Esophagus muscularis mucosa (tissue), 4 donors: ENCODE measurements at regions not wholly inside any gene's neighbourhood (a gene's known extent, or its start where the extent isn't known, plus 50 kb on each side); places are given as distances from the start of the nearest gene placed in this dataset.

ENCODE experiments used
- DNase-seq: peaks from one replicate; pipeline ENCODE4 v3.0.0-alpha.2; 2017; ENCODE audit errors: extremely low spot score
- H3K27ac ChIP-seq, 4 donors: fragments of 200-600 bp; sonication (generic); replicated peaks in 1 of 4; 1 replicate in 3 of 4; 2 replicates in 1 of 4; pipeline ENCODE4 v1.5.1; 2016 to 2019; ENCODE audit warnings: mild to moderate bottlenecking in 1 of 4
- H3K27me3 ChIP-seq, 4 donors: fragments of 200-600 bp; sonication (generic); one replicate each; pipeline versions ENCODE4 v1.5.1 to v1.6.0; 2016 to 2019
- H3K36me3 ChIP-seq, 4 donors: fragments of 200-600 bp; sonication (generic); one replicate each; pipeline ENCODE4 v1.5.1; 2016 to 2019
- H3K4me1 ChIP-seq, 4 donors: fragments of 200-600 bp; sonication (generic); one replicate each; pipeline ENCODE4 v1.5.1; 2016 to 2019
- H3K4me3 ChIP-seq, 4 donors: fragments of 200-600 bp; sonication (generic); 1 replicate in 2 of 4; 2 replicates in 2 of 4; pipeline ENCODE4 v1.5.1; 2016 to 2019; ENCODE audit warnings: mild to moderate bottlenecking in 4 of 4, moderate library complexity in 1 of 4
- H3K9me3 ChIP-seq, 4 donors: fragments of 200-600 bp; sonication (generic); 1 replicate in 3 of 4; 2 replicates in 1 of 4; pipeline ENCODE4 v1.5.1; 2016 to 2019
- EP300 ChIP-seq: sonication (generic); formaldehyde crosslinking; IDR thresholded peaks from one replicate; pipeline ENCODE4 v1.6.1; 2017; ENCODE audit warnings: antibody characterized with exemption
- POLR2A ChIP-seq: fragments of 450-650 bp; IDR thresholded peaks from one replicate; pipeline ENCODE4 v1.6.1; 2017; ENCODE audit warnings: antibody characterized with exemption, moderate library complexity, mild to moderate bottlenecking, low read depth
- POLR2AphosphoS5 ChIP-seq, 2 donors: sonication (generic); formaldehyde crosslinking; IDR thresholded peaks; one replicate each; pipeline ENCODE4 v1.6.1; 2017; ENCODE audit warnings: antibody characterized with exemption in 2 of 2
- WGBS: methylation state at CpG from one replicate; pipeline ENCODE4 v1.1.5; 2018; 5-methylcytosine and 5-hydroxymethylcytosine counted together
- intact Hi-C: fragments of 100-400 bp; cut with DNase I; formaldehyde crosslinking; loops from one replicate; pipeline ENCODE4 v1.15.1; 2023
- TF ChIP-seq, protein P1 (sequence below), 3 experiments: fragments of 200-600 bp in 2 of 3; fragments of 450-650 bp in 1 of 3; sonication (generic) in 2 of 3; IDR thresholded peaks; one replicate each; pipeline ENCODE4 v1.5.1; 2017 to 2019; ENCODE audit warnings: antibody characterized with exemption in 3 of 3, mild to moderate bottlenecking in 2 of 3, moderate library complexity in 1 of 3

- intact Hi-C loops = no loop called here
- no peaks in the 10 kb centered on the region for H3K36me3 ChIP-seq
- no peaks in the 10 kb centered on the region for H3K27me3 ChIP-seq
- DNase-seq = no peak
- no peak for TF ChIP-seq EP300
- TF ChIP-seq POLR2AphosphoS5 (IDR thresholded peaks at IDR 0.05) = no peak
- TF ChIP-seq POLR2A = no peak
- TF ChIP-seq, protein P1, sequence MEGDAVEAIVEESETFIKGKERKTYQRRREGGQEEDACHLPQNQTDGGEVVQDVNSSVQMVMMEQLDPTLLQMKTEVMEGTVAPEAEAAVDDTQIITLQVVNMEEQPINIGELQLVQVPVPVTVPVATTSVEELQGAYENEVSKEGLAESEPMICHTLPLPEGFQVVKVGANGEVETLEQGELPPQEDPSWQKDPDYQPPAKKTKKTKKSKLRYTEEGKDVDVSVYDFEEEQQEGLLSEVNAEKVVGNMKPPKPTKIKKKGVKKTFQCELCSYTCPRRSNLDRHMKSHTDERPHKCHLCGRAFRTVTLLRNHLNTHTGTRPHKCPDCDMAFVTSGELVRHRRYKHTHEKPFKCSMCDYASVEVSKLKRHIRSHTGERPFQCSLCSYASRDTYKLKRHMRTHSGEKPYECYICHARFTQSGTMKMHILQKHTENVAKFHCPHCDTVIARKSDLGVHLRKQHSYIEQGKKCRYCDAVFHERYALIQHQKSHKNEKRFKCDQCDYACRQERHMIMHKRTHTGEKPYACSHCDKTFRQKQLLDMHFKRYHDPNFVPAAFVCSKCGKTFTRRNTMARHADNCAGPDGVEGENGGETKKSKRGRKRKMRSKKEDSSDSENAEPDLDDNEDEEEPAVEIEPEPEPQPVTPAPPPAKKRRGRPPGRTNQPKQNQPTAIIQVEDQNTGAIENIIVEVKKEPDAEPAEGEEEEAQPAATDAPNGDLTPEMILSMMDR (IDR thresholded peaks at IDR 0.05) = no peak
- H3K4me1 ChIP-seq = no peaks in the 10 kb centered on the region
- WGBS = 72% methylated on average over 6 of the region's 6 CpGs
- no peak overlapping the region for H3K4me3 ChIP-seq
- H3K27ac ChIP-seq = no peak overlapping the region
- no peaks in the 10 kb centered on the region for H3K9me3 ChIP-seq
Observed at GRCh38 chr2:47620770-47621437, 50.1 kb upstream of the KCNK12 start.
